ENCODE measurements at regions not wholly inside any gene's neighbourhood (a gene's known extent, or its start where the extent isn't known, plus 50 kb on each side); places are given as distances from the start of the nearest gene placed in this dataset.
"Not testable (repeated sequence)": the region's sequence is repeated elsewhere in the genome, so short reads cannot be mapped to it uniquely, and the experiment has no call there.

GRCh38 chr9:119712325-119712724 is 343.1 kb upstream of the BRINP1 start:
- no peak for DNase-seq

GRCh38 chr9:119709431-119709830 is 340.2 kb upstream of the BRINP1 start:
- DNase-seq: no peak

GRCh38 chr9:119707228-119707845 is 338.1 kb upstream of the BRINP1 start:
- DNase-seq: no peak

GRCh38 chr9:119701651-119702050 is 332.4 kb upstream of the BRINP1 start:
- DNase-seq: no peak

GRCh38 chr9:119698535-119698934 is 329.3 kb upstream of the BRINP1 start:
- no peak for DNase-seq

- no peak for DNase-seq
These were observed 328.8 kb upstream of the BRINP1 start for GRCh38 chr9:119697996-119698395.

- peak; percentile 25 for DNase-seq
These were observed 320.6 kb upstream of the BRINP1 start for GRCh38 chr9:119689879-119690278.

GRCh38 chr9:119688547-119688946 is 319.3 kb upstream of the BRINP1 start:
- no peak for DNase-seq

- no peak for DNase-seq
These were observed 308.7 kb upstream of the BRINP1 start for GRCh38 chr9:119677811-119678505.

- DNase-seq: no peak
These were observed 306.7 kb upstream of the BRINP1 start for GRCh38 chr9:119675951-119676350.

GRCh38 chr9:119672763-119673162 is 303.5 kb upstream of the BRINP1 start:
- not testable (repeated sequence) for DNase-seq

GRCh38 chr9:119667916-119668315 is 298.7 kb upstream of the BRINP1 start:
- no peak for DNase-seq

- no peak for DNase-seq
These were observed 297.9 kb upstream of the BRINP1 start for GRCh38 chr9:119667163-119667562.

- DNase-seq: no peak
These were observed 293.1 kb upstream of the BRINP1 start for GRCh38 chr9:119662329-119662728.

- DNase-seq: no peak
These were observed 283.7 kb upstream of the BRINP1 start for GRCh38 chr9:119652931-119653330.

- DNase-seq: no peak
These were observed 280.0 kb upstream of the BRINP1 start for GRCh38 chr9:119649205-119649604.

- DNase-seq: no peak
These were observed 270.2 kb upstream of the BRINP1 start for GRCh38 chr9:119639287-119639955.

- DNase-seq: no peak
These were observed 264.8 kb upstream of the BRINP1 start for GRCh38 chr9:119634006-119634405.

GRCh38 chr9:119611565-119611964 is 242.3 kb upstream of the BRINP1 start:
- no peak for DNase-seq

GRCh38 chr9:119609277-119609971 is 240.2 kb upstream of the BRINP1 start:
- no peak for DNase-seq

- no peak for DNase-seq
These were observed 232.4 kb upstream of the BRINP1 start for GRCh38 chr9:119601632-119602031.

- DNase-seq: no peak
These were observed 228.3 kb upstream of the BRINP1 start for GRCh38 chr9:119597499-119597898.

GRCh38 chr9:119596703-119597102 is 227.5 kb upstream of the BRINP1 start:
- no peak for DNase-seq

Measured in right hindlimb (tissue), 1 donor.